Heart left ventricle (tissue), 16 donors: ENCODE measurements at regions not wholly inside any gene's neighbourhood (a gene's known extent, or its start where the extent isn't known, plus 50 kb on each side); places are given as distances from the start of the nearest gene placed in this dataset.
A peak's percentile ranks its signal among the peaks of the same experiment; 100 is the strongest.

Source experiments
- ATAC-seq, 4 donors: fragments of 200-7000 bp; cut with Tn5 transposase; one replicate each; pipeline ENCODE4 v1.9.1; 2020 to 2022; ENCODE audit warnings: moderate library complexity in 4 of 4, mild to moderate bottlenecking in 3 of 4, moderate number of reproducible peaks in 1 of 4
- DNase-seq, 5 donors: peaks; one replicate each; pipeline ENCODE4 v3.0.0-alpha.2; 2020
- H3K27ac ChIP-seq, 12 donors: fragments of 200-600 bp; sonication (generic) in 4 of 12; one replicate each; pipeline versions ENCODE4 v1.5.0 to v1.8.0; 2016 to 2022; ENCODE audit warnings: mild to moderate bottlenecking in 2 of 12
- H3K27me3 ChIP-seq, 9 donors: fragments of 200-600 bp; sonication (generic) in 2 of 9; one replicate each; pipeline versions ENCODE4 v1.5.1 to v1.8.0; 2016 to 2022; ENCODE audit warnings: mild to moderate bottlenecking in 3 of 9
- H3K36me3 ChIP-seq, 9 donors: fragments of 200-600 bp; sonication (generic) in 2 of 9; one replicate each; pipeline versions ENCODE4 v1.5.0 to v1.8.0; 2018 to 2022; ENCODE audit warnings: mild to moderate bottlenecking in 2 of 9
- H3K4me1 ChIP-seq, 12 donors: fragments of 200-600 bp; sonication (generic) in 4 of 12; one replicate each; pipeline versions ENCODE4 v1.5.0 to v1.8.0; 2016 to 2022; ENCODE audit warnings: mild to moderate bottlenecking in 3 of 12
- H3K4me3 ChIP-seq, 12 donors: fragments of 200-600 bp; sonication (generic) in 4 of 12; one replicate each; pipeline versions ENCODE4 v1.5.0 to v1.8.0; 2017 to 2022; ENCODE audit warnings: mild to moderate bottlenecking in 9 of 12, moderate library complexity in 4 of 12
- H3K9me3 ChIP-seq, 12 donors: fragments of 200-600 bp; sonication (generic) in 4 of 12; one replicate each; pipeline versions ENCODE4 v1.5.0 to v1.8.0; 2016 to 2022; ENCODE audit warnings: mild to moderate bottlenecking in 1 of 12
- POLR2A ChIP-seq, 2 donors: fragments of 450-650 bp; IDR thresholded peaks; one replicate each; pipeline ENCODE4 v1.6.1; 2017; ENCODE audit warnings: antibody characterized with exemption in 2 of 2, mild to moderate bottlenecking in 2 of 2, moderate library complexity in 2 of 2
- WGBS, 4 donors: extraction: QIAGEN DNeasy Blood & Tissue Kit in 2 of 4; methylation state at CpG; one replicate each; pipeline versions ENCODE4 v1.1.5 to v1.1.7; 2013 to 2018; 5-methylcytosine and 5-hydroxymethylcytosine counted together
- intact Hi-C, 10 donors: fragments of 100-400 bp; cut with DNase I; formaldehyde crosslinking; loops; one replicate each; pipeline versions ENCODE4 v1.11.1 to v1.14.2; 2022
- TF ChIP-seq, protein P1 (sequence below), 12 donors: fragments of 200-600 bp; sonication (generic) in 4 of 12; IDR thresholded peaks; one replicate each; pipeline versions ENCODE4 v1.5.0 to v1.8.0; 2018 to 2022; ENCODE audit warnings: antibody characterized with exemption in 12 of 12, mild to moderate bottlenecking in 5 of 12
- donor health status: ischemic (EF 13 %, LVEDD 7.1; RV severe dilation, severe dysfunction).
- donor health status: healthy with polysubstance abuse.
- donor health status: DM: no; HTN: yes; CAD: no.
- donor health status: DM: no; HTN: no; CAD: no.
- donor health status: ischemic (EF 25% LVEDD 6.9; RV normal size, moderate dysfunction).
- donor health status: ischemic (EF 25% LVEDD 5.7; RV mildly dilated, moderate dysfunction).
- donor health status: healthy.
- donor health status: DM: yes; HTN: yes; CAD: no.
- donor health status: ischemic (EF 35%, LVEDD 5.7; RV mildly dilated, moderate dysfunction).
- donor health status: nonischemic (EF 11% LVEDD 7.7; RV severe dilation, severe dysfunction).
- donor health status: DM: yes; HTN: yes; CAD: no.
- donor health status: PGD.
- donor health status: ischemic (EF 29% LVEDD 5.4; RV normal size, mild dysfunction).
- donor health status: nonischemic (EF 23%, LVEDD 6.1; RV moderate dilation, normal function).

GRCh38 chr6:81621816-81622395 lies 130.6 kb downstream of the TENT5A start:
- H3K36me3 ChIP-seq = no peaks in the 10 kb centered on the region
- intact Hi-C loops = no loop called here
- ATAC-seq = no peak
- WGBS, 4 donors = 78 to 87% (median 84%) methylated on average over 2 of the region's 2 CpGs
- no peak overlapping the region for H3K27ac ChIP-seq
- H3K9me3 ChIP-seq = no peaks in the 10 kb centered on the region
- DNase-seq = no peak
- H3K27me3 ChIP-seq = no peaks in the 10 kb centered on the region
- H3K4me1 ChIP-seq = peaks cover 0 to 6% (median 0%) of the 10 kb centered on the region in 12 donors
- no peak for TF ChIP-seq POLR2A (IDR thresholded peaks at IDR 0.05)
- TF ChIP-seq, protein P1, sequence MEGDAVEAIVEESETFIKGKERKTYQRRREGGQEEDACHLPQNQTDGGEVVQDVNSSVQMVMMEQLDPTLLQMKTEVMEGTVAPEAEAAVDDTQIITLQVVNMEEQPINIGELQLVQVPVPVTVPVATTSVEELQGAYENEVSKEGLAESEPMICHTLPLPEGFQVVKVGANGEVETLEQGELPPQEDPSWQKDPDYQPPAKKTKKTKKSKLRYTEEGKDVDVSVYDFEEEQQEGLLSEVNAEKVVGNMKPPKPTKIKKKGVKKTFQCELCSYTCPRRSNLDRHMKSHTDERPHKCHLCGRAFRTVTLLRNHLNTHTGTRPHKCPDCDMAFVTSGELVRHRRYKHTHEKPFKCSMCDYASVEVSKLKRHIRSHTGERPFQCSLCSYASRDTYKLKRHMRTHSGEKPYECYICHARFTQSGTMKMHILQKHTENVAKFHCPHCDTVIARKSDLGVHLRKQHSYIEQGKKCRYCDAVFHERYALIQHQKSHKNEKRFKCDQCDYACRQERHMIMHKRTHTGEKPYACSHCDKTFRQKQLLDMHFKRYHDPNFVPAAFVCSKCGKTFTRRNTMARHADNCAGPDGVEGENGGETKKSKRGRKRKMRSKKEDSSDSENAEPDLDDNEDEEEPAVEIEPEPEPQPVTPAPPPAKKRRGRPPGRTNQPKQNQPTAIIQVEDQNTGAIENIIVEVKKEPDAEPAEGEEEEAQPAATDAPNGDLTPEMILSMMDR (IDR thresholded peaks at IDR 0.05) = no peak
- no peak overlapping the region for H3K4me3 ChIP-seq

DNA sequence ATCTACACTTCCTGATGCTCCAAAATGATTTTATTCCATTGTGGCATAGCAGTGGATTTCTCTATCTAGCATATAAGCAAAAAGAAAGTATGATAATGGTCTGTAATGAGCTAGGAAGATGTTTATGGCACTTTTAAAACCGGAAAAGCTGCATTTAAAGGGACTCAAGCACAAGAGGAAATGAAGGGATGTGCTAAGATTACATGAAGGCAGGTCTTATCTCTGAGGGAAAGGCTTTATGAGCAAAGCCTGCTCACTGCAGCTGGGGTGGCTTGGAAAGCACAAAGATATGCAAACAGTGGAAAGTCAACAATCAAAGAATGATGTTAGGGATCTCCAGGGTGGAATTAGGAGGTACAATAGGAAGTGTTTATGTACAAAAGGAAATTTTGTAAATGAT lies 138.2 kb downstream of the TENT5A start:
- H3K4me3 ChIP-seq = no peak overlapping the region
- intact Hi-C loops = loop anchor here in 1 of 10 donors (10.0 kb wide), 1 partner anchor 401 kb away; no protein-coding TSS in a partner anchor

GRCh38 chr6:81613606-81614005 lies 138.9 kb downstream of the TENT5A start:
- Histone ChIP-seq H3K27me3 (no peaks in the 10 kb centered on the region), H3K4me1 (peaks cover 0 to 19% (median 4%) of the 10 kb centered on the region in 12 donors), H3K36me3 (no peaks in the 10 kb centered on the region), H3K9me3 (no peaks in the 10 kb centered on the region), H3K4me3 (no peak overlapping the region), H3K27ac (peak overlapping the region in 8 of 12 donors; percentile 11 to 61 (median 48))
- intact Hi-C loops = loop anchor here in 1 of 10 donors (10.0 kb wide), 1 partner anchor 401 kb away; no protein-coding TSS in a partner anchor
- TF ChIP-seq, protein P1 (IDR thresholded peaks at IDR 0.05) = no peak
- TF ChIP-seq POLR2A (IDR thresholded peaks at IDR 0.05) = no peak
- WGBS, 4 donors = 20 to 50% (median 33%) methylated on average over 1 of the region's 1 CpG
- DNase-seq (no peak), ATAC-seq (peak in 3 of 4 donors; percentile 50 to 93 (median 73))

More for the DNA sequence above, 138.2 kb downstream of the TENT5A start:
- H3K27me3 ChIP-seq = no peaks in the 10 kb centered on the region
- H3K36me3 ChIP-seq = no peaks in the 10 kb centered on the region
- H3K27ac ChIP-seq = peak overlapping the region in 7 of 12 donors; percentile 1 to 61 (median 50)
- WGBS, 4 donors = 26 to 50% (median 31%) methylated on average over 1 of the region's 1 CpG
- ATAC-seq = peak in 2 of 4 donors; percentile 77 to 89
- H3K4me1 ChIP-seq = peaks cover 0 to 19% (median 4%) of the 10 kb centered on the region in 12 donors
- no peak for DNase-seq
- TF ChIP-seq POLR2A (IDR thresholded peaks at IDR 0.05) = no peak
- TF ChIP-seq, protein P1 (IDR thresholded peaks at IDR 0.05) = no peak
- H3K9me3 ChIP-seq = no peaks in the 10 kb centered on the region

DNA sequence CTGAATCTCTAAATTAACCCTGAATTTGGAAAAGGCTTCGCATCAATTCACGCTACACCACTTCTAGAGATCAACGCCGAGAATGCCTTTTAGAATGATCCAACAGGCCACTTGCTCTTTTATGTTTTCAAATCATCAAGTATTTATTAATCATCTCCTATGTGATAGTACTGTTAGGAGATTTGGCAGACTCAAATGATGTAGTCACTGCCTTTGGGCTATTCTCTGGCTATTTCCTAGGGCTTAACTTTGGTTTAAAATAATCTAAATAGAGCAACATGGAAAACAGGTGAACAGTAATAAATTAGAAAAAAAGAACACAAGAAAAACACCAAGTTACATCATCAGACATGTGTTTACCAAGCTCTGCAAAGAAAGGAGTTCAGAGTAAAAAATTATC lies 140.3 kb downstream of the TENT5A start:
- Histone ChIP-seq H3K4me3 (no peak overlapping the region), H3K4me1 (peaks cover 0 to 23% (median 4%) of the 10 kb centered on the region in 12 donors), H3K27ac (no peak overlapping the region), H3K36me3 (no peaks in the 10 kb centered on the region), H3K27me3 (no peaks in the 10 kb centered on the region), H3K9me3 (no peaks in the 10 kb centered on the region)
- DNase-seq (no peak), ATAC-seq (no peak)
- intact Hi-C loops = loop anchor here in 1 of 10 donors (10.0 kb wide), 1 partner anchor 403 kb away; no protein-coding TSS in a partner anchor
- WGBS, 4 donors = 87 to 92% (median 89%) methylated on average over 4 of the region's 4 CpGs
- TF ChIP-seq, protein P1 (IDR thresholded peaks at IDR 0.05) = no peak
- TF ChIP-seq POLR2A (IDR thresholded peaks at IDR 0.05) = no peak
